Breast epithelium (tissue), 4 donors: ENCODE measurements at regions not wholly inside any gene's neighbourhood (a gene's known extent, or its start where the extent isn't known, plus 50 kb on each side); places are given as distances from the start of the nearest gene placed in this dataset.

Experiments
- DNase-seq, 2 donors: peaks; one replicate each; pipeline ENCODE4 v3.0.0-alpha.2; 2019; ENCODE audit warnings: low spot score in 2 of 2
- H3K27ac ChIP-seq, 2 donors: fragments of 200-600 bp; sonication (generic) in 1 of 2; one replicate each; pipeline ENCODE4 v1.5.1; 2016 to 2019; ENCODE audit warnings: mild to moderate bottlenecking in 1 of 2
- H3K27me3 ChIP-seq, 2 donors: fragments of 200-600 bp; sonication (generic) in 1 of 2; one replicate each; pipeline versions ENCODE4 v1.5.1 to v1.6.0; 2017 to 2019; ENCODE audit warnings: control low read depth in 1 of 2, mild to moderate bottlenecking in 1 of 2
- H3K36me3 ChIP-seq: fragments of 200-600 bp; one replicate; pipeline ENCODE4 v1.5.1; 2019
- H3K4me1 ChIP-seq, 2 donors: fragments of 200-600 bp; sonication (generic); one replicate each; pipeline ENCODE4 v1.5.1; 2016 to 2019; ENCODE audit warnings: control low read depth in 1 of 2
- H3K4me3 ChIP-seq, 3 donors: fragments of 200-600 bp; sonication (generic); 1 replicate in 2 of 3; 2 replicates in 1 of 3; pipeline ENCODE4 v1.5.1; 2016 to 2019; ENCODE audit warnings: mild to moderate bottlenecking in 3 of 3, moderate library complexity in 2 of 3
- H3K9me3 ChIP-seq, 2 donors: fragments of 200-600 bp; sonication (generic) in 1 of 2; one replicate each; pipeline ENCODE4 v1.5.1; 2016 to 2019; ENCODE audit warnings: control low read depth in 1 of 2
- POLR2A ChIP-seq: fragments of 450-650 bp; IDR thresholded peaks from one replicate; pipeline ENCODE4 v1.6.1; 2016; ENCODE audit warnings: antibody characterized with exemption, mild to moderate bottlenecking, moderate library complexity
- POLR2AphosphoS5 ChIP-seq, 3 donors: sonication (generic); formaldehyde crosslinking; IDR thresholded peaks; one replicate each; pipeline ENCODE4 v1.6.1; 2017; ENCODE audit warnings: antibody characterized with exemption in 3 of 3
- intact Hi-C: fragments of 100-400 bp; cut with DNase I; formaldehyde crosslinking; loops from one replicate; pipeline ENCODE4 v1.15.1; 2023; ENCODE audit warnings: low total_unique reads
- TF ChIP-seq, protein P1 (sequence below), 3 donors: fragments of 450-650 bp; IDR thresholded peaks; one replicate each; pipeline ENCODE4 v1.5.1; 2016 to 2017; ENCODE audit warnings: antibody characterized with exemption in 3 of 3, mild to moderate bottlenecking in 3 of 3, moderate library complexity in 3 of 3

DNA sequence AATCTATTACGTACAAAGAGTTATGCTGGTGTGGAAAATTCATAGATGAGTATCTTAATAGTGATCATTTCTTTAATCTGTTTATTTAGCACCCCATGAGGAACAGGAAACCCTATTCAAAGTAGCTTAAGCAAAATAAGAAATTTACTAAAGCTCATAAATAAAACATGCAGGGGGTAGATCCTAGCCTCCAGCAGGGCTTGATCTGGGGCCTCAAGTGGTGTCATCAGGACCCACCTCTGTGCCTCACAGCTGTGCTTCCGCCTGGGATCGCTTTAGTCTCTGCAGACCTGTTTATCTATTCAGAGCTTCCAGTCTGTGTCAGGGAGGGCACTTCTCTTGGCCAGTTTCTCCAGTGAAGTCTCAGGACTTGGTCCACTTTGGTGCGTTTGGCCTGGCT is 171.0 kb upstream of the SLC24A5 start:
- TF ChIP-seq POLR2AphosphoS5 (IDR thresholded peaks at IDR 0.05) (no peak), POLR2A (no peak)
- TF ChIP-seq, protein P1, sequence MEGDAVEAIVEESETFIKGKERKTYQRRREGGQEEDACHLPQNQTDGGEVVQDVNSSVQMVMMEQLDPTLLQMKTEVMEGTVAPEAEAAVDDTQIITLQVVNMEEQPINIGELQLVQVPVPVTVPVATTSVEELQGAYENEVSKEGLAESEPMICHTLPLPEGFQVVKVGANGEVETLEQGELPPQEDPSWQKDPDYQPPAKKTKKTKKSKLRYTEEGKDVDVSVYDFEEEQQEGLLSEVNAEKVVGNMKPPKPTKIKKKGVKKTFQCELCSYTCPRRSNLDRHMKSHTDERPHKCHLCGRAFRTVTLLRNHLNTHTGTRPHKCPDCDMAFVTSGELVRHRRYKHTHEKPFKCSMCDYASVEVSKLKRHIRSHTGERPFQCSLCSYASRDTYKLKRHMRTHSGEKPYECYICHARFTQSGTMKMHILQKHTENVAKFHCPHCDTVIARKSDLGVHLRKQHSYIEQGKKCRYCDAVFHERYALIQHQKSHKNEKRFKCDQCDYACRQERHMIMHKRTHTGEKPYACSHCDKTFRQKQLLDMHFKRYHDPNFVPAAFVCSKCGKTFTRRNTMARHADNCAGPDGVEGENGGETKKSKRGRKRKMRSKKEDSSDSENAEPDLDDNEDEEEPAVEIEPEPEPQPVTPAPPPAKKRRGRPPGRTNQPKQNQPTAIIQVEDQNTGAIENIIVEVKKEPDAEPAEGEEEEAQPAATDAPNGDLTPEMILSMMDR (IDR thresholded peaks at IDR 0.05), result no peak
- H3K4me1 ChIP-seq, result no peaks in the 10 kb centered on the region

DNA sequence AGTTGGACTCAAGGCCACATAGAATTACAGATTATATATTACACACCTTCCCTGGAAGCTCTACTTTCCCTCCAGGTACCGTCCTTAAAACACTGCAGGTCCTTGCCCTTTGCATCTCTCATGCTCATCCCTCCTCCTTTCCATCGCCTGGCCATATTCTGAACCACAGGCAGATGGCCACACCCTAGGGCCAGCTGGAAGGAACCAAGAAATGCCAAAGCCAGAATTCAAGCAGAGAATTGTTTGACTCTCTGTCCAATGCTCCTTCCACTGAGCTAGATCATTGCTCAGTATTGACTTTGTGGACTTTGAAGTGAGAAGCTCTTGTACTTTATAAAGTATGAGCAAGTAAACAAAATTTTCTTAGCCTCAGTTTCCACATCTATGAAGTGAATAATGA is 170.3 kb upstream of the SLC24A5 start:
- TF ChIP-seq, protein P1 (IDR thresholded peaks at IDR 0.05), result no peak
- no peak for TF ChIP-seq POLR2A
- no peak for TF ChIP-seq POLR2AphosphoS5 (IDR thresholded peaks at IDR 0.05)
- Histone ChIP-seq H3K27me3 (no peaks in the 10 kb centered on the region), H3K4me3 (no peak overlapping the region), H3K36me3 (no peaks in the 10 kb centered on the region), H3K27ac (no peak overlapping the region), H3K4me1 (no peaks in the 10 kb centered on the region), H3K9me3 (no peaks in the 10 kb centered on the region)
- DNase-seq, result no peak
- intact Hi-C loops, result no loop called here

More for the DNA sequence above, 171.0 kb upstream of the SLC24A5 start:
- no peak for DNase-seq
- Histone ChIP-seq H3K27ac (no peak overlapping the region), H3K27me3 (no peaks in the 10 kb centered on the region), H3K36me3 (no peaks in the 10 kb centered on the region), H3K9me3 (no peaks in the 10 kb centered on the region), H3K4me3 (no peak overlapping the region)
- intact Hi-C loops, result no loop called here

DNA sequence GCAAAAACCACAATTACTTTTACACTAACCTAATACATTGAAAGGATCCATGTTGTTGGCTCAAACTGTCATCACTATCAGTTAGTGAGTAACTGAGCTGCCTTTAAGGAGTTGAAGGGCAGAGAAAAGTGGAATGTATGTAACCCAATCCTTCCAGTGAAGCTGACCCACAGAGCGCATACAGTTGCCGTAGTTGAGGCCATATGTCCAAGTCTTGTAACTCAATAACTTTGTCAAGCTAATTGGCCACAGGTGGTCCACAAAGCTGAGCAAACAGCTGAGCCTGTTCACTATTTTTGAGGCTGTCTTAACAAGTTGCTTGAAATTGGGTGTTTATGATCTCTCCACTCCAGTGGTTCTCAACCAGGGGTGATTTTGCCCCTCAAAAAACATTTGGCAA is 169.0 kb upstream of the SLC24A5 start:
- H3K4me3 ChIP-seq, result no peak overlapping the region
- H3K4me1 ChIP-seq, result no peaks in the 10 kb centered on the region
- no peaks in the 10 kb centered on the region for H3K36me3 ChIP-seq
- no peaks in the 10 kb centered on the region for H3K27me3 ChIP-seq
- DNase-seq, result no peak
- TF ChIP-seq, protein P1 (IDR thresholded peaks at IDR 0.05), result no peak
- TF ChIP-seq POLR2AphosphoS5 (IDR thresholded peaks at IDR 0.05) (no peak), POLR2A (no peak)
- no peak overlapping the region for H3K27ac ChIP-seq
- H3K9me3 ChIP-seq, result no peaks in the 10 kb centered on the region
- intact Hi-C loops, result no loop called here

GRCh38 chr15:47954196-47954595 is 166.6 kb upstream of the SLC24A5 start:
- intact Hi-C loops, result no loop called here
- DNase-seq, result no peak
- no peak for TF ChIP-seq POLR2A
- TF ChIP-seq POLR2AphosphoS5 (IDR thresholded peaks at IDR 0.05), result no peak
- TF ChIP-seq, protein P1 (IDR thresholded peaks at IDR 0.05), result no peak
- Histone ChIP-seq H3K36me3 (no peaks in the 10 kb centered on the region), H3K9me3 (no peaks in the 10 kb centered on the region), H3K27ac (no peak overlapping the region), H3K27me3 (no peaks in the 10 kb centered on the region), H3K4me3 (no peak overlapping the region), H3K4me1 (no peaks in the 10 kb centered on the region)

- no peak for TF ChIP-seq POLR2A
- TF ChIP-seq, protein P1 (IDR thresholded peaks at IDR 0.05), result no peak
- no peak for TF ChIP-seq POLR2AphosphoS5 (IDR thresholded peaks at IDR 0.05)
- Histone ChIP-seq H3K4me3 (no peak overlapping the region), H3K4me1 (no peaks in the 10 kb centered on the region), H3K9me3 (no peaks in the 10 kb centered on the region), H3K27ac (no peak overlapping the region), H3K36me3 (no peaks in the 10 kb centered on the region), H3K27me3 (no peaks in the 10 kb centered on the region)
- DNase-seq, result no peak
- intact Hi-C loops, result no loop called here
These were observed 165.8 kb upstream of the SLC24A5 start for GRCh38 chr15:47955021-47955420.
